ENCODE measurements at regions not wholly inside any gene's neighbourhood (a gene's known extent, or its start where the extent isn't known, plus 50 kb on each side); places are given as distances from the start of the nearest gene placed in this dataset.

GRCh38 chr10:105969884-105970377, 1194.6 kb downstream of the SORCS1 start:
- no peak for DNase-seq

GRCh38 chr10:105968666-105969065, 1195.8 kb downstream of the SORCS1 start:
- DNase-seq, result no peak

GRCh38 chr10:105967256-105967655, 1197.2 kb downstream of the SORCS1 start:
- DNase-seq, result no peak

- DNase-seq, result no peak
Measured at GRCh38 chr10:105965141-105965540, 1199.4 kb downstream of the SORCS1 start.

GRCh38 chr10:105964009-105964408, 1200.5 kb downstream of the SORCS1 start:
- DNase-seq, result no peak

GRCh38 chr10:105963334-105963884, 1201.1 kb downstream of the SORCS1 start:
- DNase-seq, result no peak

- DNase-seq, result no peak
Measured at GRCh38 chr10:105956550-105956949, 1208.0 kb downstream of the SORCS1 start.

- DNase-seq, result no peak
Measured at GRCh38 chr10:105953861-105954260, 1210.6 kb downstream of the SORCS1 start.

- DNase-seq, result no peak
Measured at GRCh38 chr10:105953056-105953455, 1211.5 kb downstream of the SORCS1 start.

- no peak for DNase-seq
Measured at GRCh38 chr10:105952153-105952552, 1212.4 kb downstream of the SORCS1 start.

- peak in 1 of 2 experiments; percentile 54 for DNase-seq
Measured at GRCh38 chr10:105950410-105950809, 1214.1 kb downstream of the SORCS1 start.

- no peak for DNase-seq
Measured at GRCh38 chr10:105949721-105950120, 1214.8 kb downstream of the SORCS1 start.

- no peak for DNase-seq
Measured at GRCh38 chr10:105925045-105925785, 1239.3 kb downstream of the SORCS1 start.

- DNase-seq, result no peak
Measured at GRCh38 chr10:105921348-105921747, 1243.2 kb downstream of the SORCS1 start.

GRCh38 chr10:105914432-105914831, 1250.1 kb downstream of the SORCS1 start:
- DNase-seq, result no peak

GRCh38 chr10:105908701-105909100, 1255.8 kb downstream of the SORCS1 start:
- no peak for DNase-seq

- no peak for DNase-seq
Measured at GRCh38 chr10:105885495-105885894, 1244.4 kb downstream of the SORCS3 start.

GRCh38 chr10:105879401-105879800, 1238.3 kb downstream of the SORCS3 start:
- no peak for DNase-seq

- DNase-seq, result no peak
Measured at GRCh38 chr10:105875050-105875449, 1234.0 kb downstream of the SORCS3 start.

- no peak for DNase-seq
Measured at GRCh38 chr10:105872665-105873064, 1231.6 kb downstream of the SORCS3 start.

GRCh38 chr10:105868935-105869334, 1227.8 kb downstream of the SORCS3 start:
- no peak for DNase-seq

GRCh38 chr10:105864854-105865253, 1223.8 kb downstream of the SORCS3 start:
- DNase-seq, result no peak

- no peak for DNase-seq
Measured at GRCh38 chr10:105857268-105858264, 1216.5 kb downstream of the SORCS3 start.

Measured in NCI-H446 (cell line).